GM12873 (cell line): ENCODE measurements at regions not wholly inside any gene's neighbourhood (a gene's known extent, or its start where the extent isn't known, plus 50 kb on each side); places are given as distances from the start of the nearest gene placed in this dataset.

Experiments
- TF ChIP-seq, protein P1 (sequence below): IDR thresholded peaks from 2 replicates; pipeline ENCODE4 v1.5.1; 2012; ENCODE audit warnings: low read depth, mild to moderate bottlenecking, moderate library complexity, low read length, control low read depth; ENCODE audit not compliant: insufficient read depth; ENCODE audit errors: missing control alignments

DNA sequence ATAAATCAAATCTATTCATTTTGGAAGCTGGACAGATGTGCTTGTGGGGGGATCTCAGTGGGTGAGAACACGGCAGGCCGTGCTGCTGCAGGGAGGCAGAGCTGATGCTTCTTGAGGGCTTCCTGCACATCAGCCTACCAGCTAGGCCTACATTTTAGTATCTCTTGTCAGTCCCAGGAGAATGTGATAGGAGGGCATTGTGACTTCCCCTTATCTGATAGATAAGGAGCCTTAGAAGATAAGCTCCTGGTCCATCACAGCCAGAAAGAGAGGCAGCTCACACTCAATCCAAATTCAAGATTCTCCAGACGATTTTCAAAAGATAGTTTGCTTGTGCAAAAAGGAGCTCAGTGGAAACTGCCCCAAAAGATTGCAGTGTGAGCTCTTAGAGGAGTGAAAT lies 89.0 kb downstream of the SHANK2 start:
- TF ChIP-seq, protein P1, sequence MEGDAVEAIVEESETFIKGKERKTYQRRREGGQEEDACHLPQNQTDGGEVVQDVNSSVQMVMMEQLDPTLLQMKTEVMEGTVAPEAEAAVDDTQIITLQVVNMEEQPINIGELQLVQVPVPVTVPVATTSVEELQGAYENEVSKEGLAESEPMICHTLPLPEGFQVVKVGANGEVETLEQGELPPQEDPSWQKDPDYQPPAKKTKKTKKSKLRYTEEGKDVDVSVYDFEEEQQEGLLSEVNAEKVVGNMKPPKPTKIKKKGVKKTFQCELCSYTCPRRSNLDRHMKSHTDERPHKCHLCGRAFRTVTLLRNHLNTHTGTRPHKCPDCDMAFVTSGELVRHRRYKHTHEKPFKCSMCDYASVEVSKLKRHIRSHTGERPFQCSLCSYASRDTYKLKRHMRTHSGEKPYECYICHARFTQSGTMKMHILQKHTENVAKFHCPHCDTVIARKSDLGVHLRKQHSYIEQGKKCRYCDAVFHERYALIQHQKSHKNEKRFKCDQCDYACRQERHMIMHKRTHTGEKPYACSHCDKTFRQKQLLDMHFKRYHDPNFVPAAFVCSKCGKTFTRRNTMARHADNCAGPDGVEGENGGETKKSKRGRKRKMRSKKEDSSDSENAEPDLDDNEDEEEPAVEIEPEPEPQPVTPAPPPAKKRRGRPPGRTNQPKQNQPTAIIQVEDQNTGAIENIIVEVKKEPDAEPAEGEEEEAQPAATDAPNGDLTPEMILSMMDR, result no peak

DNA sequence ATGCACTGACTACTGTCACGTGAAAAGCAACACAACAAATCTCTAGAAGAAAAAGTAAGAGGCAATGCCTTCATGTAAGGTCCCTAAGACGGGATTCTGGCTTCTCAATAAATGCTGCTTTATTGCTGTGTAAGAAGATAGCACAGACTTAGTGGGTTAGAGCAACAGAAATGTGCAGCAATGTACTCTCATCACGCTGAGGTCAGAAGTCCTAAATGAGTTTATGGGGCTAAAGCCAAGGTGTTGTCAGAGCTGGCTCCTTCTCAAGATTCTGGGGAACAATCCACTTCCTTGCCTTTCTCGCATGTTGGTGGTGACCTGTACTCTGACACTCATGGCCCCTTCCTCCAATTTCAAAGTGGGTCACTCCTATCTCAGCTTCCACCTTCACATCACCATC lies 93.4 kb downstream of the SHANK2 start:
- TF ChIP-seq, protein P1, result no peak

DNA sequence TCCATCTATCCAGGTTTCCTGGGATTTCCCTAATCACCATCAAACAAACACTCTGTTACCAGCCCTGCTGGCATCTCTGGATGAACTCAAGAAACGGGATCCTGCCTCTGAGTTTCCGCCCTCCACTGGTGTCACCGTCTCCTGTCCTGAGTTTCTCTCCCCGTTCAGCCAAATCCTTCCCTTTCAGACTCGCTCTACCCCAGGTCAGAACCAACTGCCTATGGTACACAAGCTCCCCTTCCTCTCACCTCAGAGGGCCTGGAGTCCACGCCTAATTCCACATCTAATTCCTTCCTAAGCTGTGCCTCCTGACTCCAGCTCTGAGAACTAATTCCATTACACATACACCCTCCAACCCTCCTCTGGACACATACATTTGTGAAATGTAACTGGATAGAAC lies 96.1 kb downstream of the SHANK2 start:
- TF ChIP-seq, protein P1, result no peak

DNA sequence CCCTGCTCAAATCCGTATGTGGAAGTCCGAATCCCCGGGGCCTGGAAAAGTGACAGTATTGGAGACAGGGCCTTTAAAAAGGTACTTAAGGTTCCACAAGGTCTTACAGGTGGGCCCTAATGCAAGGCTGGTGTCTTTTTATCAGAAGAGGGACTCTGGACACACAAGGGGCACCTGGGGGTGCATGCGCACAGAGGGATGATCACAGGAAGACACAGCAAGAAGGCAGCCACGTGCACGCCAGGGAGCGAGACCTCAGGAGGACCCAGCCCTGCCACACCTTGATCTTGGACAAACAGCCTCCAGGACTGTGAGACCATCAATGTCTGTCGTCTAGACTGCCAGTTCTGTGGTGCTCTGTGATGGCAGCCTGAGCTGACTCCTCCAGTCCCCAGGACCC lies 96.5 kb downstream of the SHANK2 start:
- TF ChIP-seq, protein P1, result no peak

DNA sequence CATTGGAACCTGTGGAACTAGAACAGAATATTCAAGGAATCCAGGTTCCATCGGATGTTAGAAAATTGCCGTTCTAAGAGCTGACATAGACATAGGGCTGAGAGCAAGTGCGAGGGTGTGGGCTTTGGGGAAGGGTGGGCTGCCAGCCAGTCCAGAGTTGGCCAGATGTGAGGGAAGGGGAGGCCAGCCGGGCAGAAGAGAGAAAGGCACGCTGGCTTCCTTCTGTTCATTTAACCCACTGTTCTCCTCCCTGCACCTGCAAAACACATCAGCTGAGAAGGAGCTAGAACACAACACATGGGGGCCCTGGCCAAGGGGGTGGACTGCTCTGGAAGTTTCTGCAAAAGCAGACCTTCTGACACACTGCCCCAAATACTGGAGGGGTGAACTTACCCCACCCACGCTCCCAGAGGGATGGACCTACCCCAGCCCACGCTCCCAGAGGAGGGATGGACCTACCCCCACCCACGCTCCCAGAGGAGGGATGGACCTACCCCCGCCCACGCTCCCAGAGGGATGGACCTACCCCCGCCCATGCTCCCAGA lies 98.0 kb downstream of the SHANK2 start:
- TF ChIP-seq, protein P1, result no peak

DNA sequence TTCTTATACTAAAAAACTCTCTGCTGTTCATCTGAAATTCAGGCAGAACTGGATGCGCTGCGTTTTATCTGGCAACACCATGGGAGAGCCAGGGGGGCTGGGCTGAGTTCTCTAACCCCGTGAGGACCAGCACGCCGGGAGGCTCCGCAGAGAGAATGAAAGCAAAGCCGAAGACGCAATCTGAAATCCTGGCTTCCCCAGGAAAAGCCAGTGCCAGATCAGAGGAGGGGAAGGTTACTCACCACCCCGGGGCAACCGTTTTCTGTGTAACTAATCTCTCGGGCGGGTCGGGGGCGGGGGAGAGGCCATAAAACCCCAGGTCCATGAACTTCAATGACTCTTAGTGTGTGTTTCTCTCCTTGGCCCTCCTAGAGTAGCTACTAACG lies 99.4 kb downstream of the SHANK2 start:
- TF ChIP-seq, protein P1, result no peak

DNA sequence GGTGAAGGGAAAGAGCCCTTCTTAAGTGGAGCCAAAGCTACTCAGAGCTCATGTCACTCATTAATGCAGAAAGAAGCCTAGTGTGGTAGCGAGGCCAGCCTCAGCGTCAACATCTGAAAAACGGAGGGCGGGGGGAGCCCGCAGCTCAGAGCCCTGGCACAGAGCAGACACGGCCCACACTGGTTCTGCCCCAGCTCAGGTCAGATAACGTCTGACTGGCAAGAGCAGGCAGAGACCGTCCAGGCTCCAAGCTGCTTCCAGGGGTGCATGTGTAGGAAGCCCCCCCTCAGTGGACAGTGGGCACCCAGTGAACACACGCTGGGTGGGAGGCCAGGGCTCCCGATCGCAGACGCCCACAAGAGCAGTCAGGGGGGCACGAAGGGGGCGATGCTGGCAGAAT lies 100.8 kb downstream of the SHANK2 start:
- TF ChIP-seq, protein P1, result no peak
